ENCODE measurements at regions not wholly inside any gene's neighbourhood (a gene's known extent, or its start where the extent isn't known, plus 50 kb on each side); places are given as distances from the start of the nearest gene placed in this dataset.

- H3K27ac ChIP-seq: no peak overlapping the region
- TF ChIP-seq ZFX (IDR thresholded peaks at IDR 0.05; ENCODE audit: borderline replicate concordance) (no peak), CTCF (IDR thresholded peaks at IDR 0.05) (no peak)
Measured at GRCh38 chr11:121721448-121721847, 268.7 kb upstream of the SORL1-AS1 start.

GRCh38 chr11:121717296-121717695 lies 264.5 kb upstream of the SORL1-AS1 start:
- TF ChIP-seq ZFX (IDR thresholded peaks at IDR 0.05; ENCODE audit: borderline replicate concordance) (no peak), CTCF (IDR thresholded peaks at IDR 0.05) (no peak)
- H3K27ac ChIP-seq: no peak overlapping the region

- no peak overlapping the region for H3K27ac ChIP-seq
- no peak for TF ChIP-seq CTCF (IDR thresholded peaks at IDR 0.05)
- no peak for TF ChIP-seq ZFX (IDR thresholded peaks at IDR 0.05; ENCODE audit: borderline replicate concordance)
Measured at GRCh38 chr11:121716060-121716459, 263.3 kb upstream of the SORL1-AS1 start.

- H3K27ac ChIP-seq: no peak overlapping the region
- TF ChIP-seq ZFX (IDR thresholded peaks at IDR 0.05; ENCODE audit: borderline replicate concordance) (no peak), CTCF (IDR thresholded peaks at IDR 0.05) (no peak)
Measured at GRCh38 chr11:121715405-121715804, 262.6 kb upstream of the SORL1-AS1 start.

- TF ChIP-seq CTCF (IDR thresholded peaks at IDR 0.05): no peak
- TF ChIP-seq ZFX (IDR thresholded peaks at IDR 0.05; ENCODE audit: borderline replicate concordance): no peak
- no peak overlapping the region for H3K27ac ChIP-seq
Measured at GRCh38 chr11:121714351-121714750, 261.6 kb upstream of the SORL1-AS1 start.

- TF ChIP-seq CTCF (IDR thresholded peaks at IDR 0.05) (no peak), ZFX (IDR thresholded peaks at IDR 0.05; ENCODE audit: borderline replicate concordance) (no peak)
- H3K27ac ChIP-seq: no peak overlapping the region
Measured at GRCh38 chr11:121711939-121712338, 259.2 kb upstream of the SORL1-AS1 start.

GRCh38 chr11:121711236-121711635 lies 258.5 kb upstream of the SORL1-AS1 start:
- H3K27ac ChIP-seq: no peak overlapping the region
- TF ChIP-seq CTCF (IDR thresholded peaks at IDR 0.05): no peak
- no peak for TF ChIP-seq ZFX (IDR thresholded peaks at IDR 0.05; ENCODE audit: borderline replicate concordance)

Measured in 22Rv1 (cell line).